Ascending aorta (tissue), 2 donors: ENCODE measurements at regions not wholly inside any gene's neighbourhood (a gene's known extent, or its start where the extent isn't known, plus 50 kb on each side); places are given as distances from the start of the nearest gene placed in this dataset.

Experiments used
- DNase-seq, 2 donors: peaks; one replicate each; pipeline ENCODE4 v3.0.0-alpha.2; 2019; ENCODE audit warnings: low spot score in 2 of 2
- H3K27ac ChIP-seq, 2 donors: fragments of 200-600 bp; sonication (generic); one replicate each; pipeline ENCODE4 v1.5.1; 2016 to 2017; ENCODE audit warnings: mild to moderate bottlenecking in 1 of 2
- H3K27me3 ChIP-seq: fragments of 200-600 bp; sonication (generic); one replicate; pipeline ENCODE4 v1.5.1; 2017
- H3K36me3 ChIP-seq, 2 donors: fragments of 200-600 bp; sonication (generic); one replicate each; pipeline ENCODE4 v1.5.1; 2016
- H3K4me1 ChIP-seq, 2 donors: fragments of 200-600 bp; sonication (generic); one replicate each; pipeline ENCODE4 v1.5.1; 2016 to 2017; ENCODE audit warnings: mild to moderate bottlenecking in 1 of 2
- H3K4me3 ChIP-seq, 2 donors: fragments of 200-600 bp; sonication (generic); one replicate each; pipeline ENCODE4 v1.5.1; 2016 to 2017; ENCODE audit warnings: mild to moderate bottlenecking in 1 of 2
- H3K9me3 ChIP-seq, 2 donors: fragments of 200-600 bp; sonication (generic); one replicate each; pipeline ENCODE4 v1.5.1; 2016
- CTCF ChIP-seq, 3 experiments: fragments of 200-600 bp in 2 of 3; fragments of 450-650 bp in 1 of 3; sonication (generic) in 2 of 3; IDR thresholded peaks; one replicate each; pipeline ENCODE4 v1.5.1; 2016 to 2019; ENCODE audit warnings: antibody characterized with exemption in 3 of 3, mild to moderate bottlenecking in 1 of 3, moderate library complexity in 1 of 3
- intact Hi-C: fragments of 100-400 bp; cut with DNase I; formaldehyde crosslinking; loops from one replicate; pipeline ENCODE4 v1.15.1; 2023

DNA sequence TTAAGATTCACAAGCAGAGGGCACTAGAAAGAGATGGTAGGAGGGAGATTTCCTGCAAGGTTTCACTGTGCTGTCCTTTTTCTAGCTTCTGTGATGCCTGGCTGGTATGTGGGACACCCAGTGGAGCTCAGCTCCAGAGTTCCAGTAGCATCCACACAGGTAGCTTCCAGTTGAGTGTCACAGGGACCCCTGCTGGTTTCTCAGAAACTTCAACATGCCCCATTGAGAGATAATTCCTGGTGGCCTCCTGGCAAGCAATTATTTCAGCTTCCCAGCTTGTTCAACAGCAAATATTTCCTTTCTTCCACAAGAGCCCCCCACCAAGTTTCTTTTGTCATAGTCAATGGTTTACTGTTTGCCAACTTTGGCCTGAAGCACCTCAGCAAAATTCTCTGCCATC lies 858.7 kb downstream of the REEP3 start:
- H3K27ac ChIP-seq, result no peak overlapping the region
- no peak overlapping the region for H3K4me3 ChIP-seq
- intact Hi-C loops, result no loop called here
- H3K27me3 ChIP-seq, result no peaks in the 10 kb centered on the region
- no peaks in the 10 kb centered on the region for H3K36me3 ChIP-seq
- no peaks in the 10 kb centered on the region for H3K9me3 ChIP-seq
- no peak for DNase-seq
- no peaks in the 10 kb centered on the region for H3K4me1 ChIP-seq
- TF ChIP-seq CTCF (IDR thresholded peaks at IDR 0.05), result no peak

DNA sequence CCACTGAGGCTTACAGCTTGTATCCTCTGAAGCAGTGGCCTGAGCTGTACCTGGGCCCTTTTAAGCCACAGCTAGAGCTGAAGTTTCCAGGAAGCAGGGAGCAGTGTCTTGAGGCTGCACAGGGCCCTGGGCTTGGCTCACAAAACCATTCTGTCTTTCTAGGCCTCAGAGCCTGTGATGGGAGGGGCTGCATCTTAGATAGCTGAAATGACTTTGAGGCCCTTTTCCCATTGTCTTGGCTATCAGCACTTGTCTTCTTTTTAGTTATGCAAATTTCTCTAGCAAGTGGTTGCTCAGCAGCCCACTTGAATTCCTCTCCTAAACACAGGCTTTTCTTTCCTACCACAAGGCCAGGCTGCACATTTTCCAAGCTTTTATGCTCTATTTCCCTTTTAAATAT lies 864.2 kb downstream of the REEP3 start:
- no peak for TF ChIP-seq CTCF (IDR thresholded peaks at IDR 0.05)
- no peaks in the 10 kb centered on the region for H3K36me3 ChIP-seq
- intact Hi-C loops, result no loop called here

GRCh38 chr10:64394744-64395143 lies 873.5 kb downstream of the REEP3 start:
- intact Hi-C loops, result no loop called here
- no peak for DNase-seq
- no peak overlapping the region for H3K4me3 ChIP-seq
- no peak overlapping the region for H3K27ac ChIP-seq
- no peaks in the 10 kb centered on the region for H3K9me3 ChIP-seq
- no peaks in the 10 kb centered on the region for H3K4me1 ChIP-seq
- H3K36me3 ChIP-seq, result no peaks in the 10 kb centered on the region
- no peak for TF ChIP-seq CTCF (IDR thresholded peaks at IDR 0.05)
- H3K27me3 ChIP-seq, result no peaks in the 10 kb centered on the region

More for the DNA sequence above, 864.2 kb downstream of the REEP3 start:
- Histone ChIP-seq H3K27me3 (no peaks in the 10 kb centered on the region), H3K4me1 (no peaks in the 10 kb centered on the region), H3K9me3 (no peaks in the 10 kb centered on the region), H3K4me3 (no peak overlapping the region), H3K27ac (no peak overlapping the region)
- DNase-seq, result no peak

- H3K9me3 ChIP-seq, result no peaks in the 10 kb centered on the region
- TF ChIP-seq CTCF (IDR thresholded peaks at IDR 0.05), result no peak
- intact Hi-C loops, result no loop called here
- H3K4me3 ChIP-seq, result no peak overlapping the region
- no peaks in the 10 kb centered on the region for H3K4me1 ChIP-seq
- no peak for DNase-seq
- H3K36me3 ChIP-seq, result no peaks in the 10 kb centered on the region
- no peaks in the 10 kb centered on the region for H3K27me3 ChIP-seq
- no peak overlapping the region for H3K27ac ChIP-seq
Measured at GRCh38 chr10:64396105-64396708, 875.0 kb downstream of the REEP3 start.

GRCh38 chr10:64397125-64397524 lies 875.9 kb downstream of the REEP3 start:
- Histone ChIP-seq H3K4me1 (no peaks in the 10 kb centered on the region), H3K27me3 (no peaks in the 10 kb centered on the region), H3K27ac (no peak overlapping the region), H3K9me3 (no peaks in the 10 kb centered on the region), H3K4me3 (no peak overlapping the region), H3K36me3 (no peaks in the 10 kb centered on the region)
- TF ChIP-seq CTCF (IDR thresholded peaks at IDR 0.05), result no peak
- intact Hi-C loops, result no loop called here
- DNase-seq, result no peak
